GM19324 (cell line): ENCODE measurements at regions not wholly inside any gene's neighbourhood (a gene's known extent, or its start where the extent isn't known, plus 50 kb on each side); places are given as distances from the start of the nearest gene placed in this dataset.
"Not testable (repeated sequence)": the region's sequence is repeated elsewhere in the genome, so short reads cannot be mapped to it uniquely, and the experiment has no call there.

Experiments
- ATAC-seq: cut with Tn5 transposase; IDR thresholded peaks from one replicate; pipeline ENCODE4 v1.9.1; 2021; ENCODE audit warnings: mild to moderate bottlenecking, moderate library complexity; ENCODE audit not compliant: unreplicated experiment, low FRiP score

DNA sequence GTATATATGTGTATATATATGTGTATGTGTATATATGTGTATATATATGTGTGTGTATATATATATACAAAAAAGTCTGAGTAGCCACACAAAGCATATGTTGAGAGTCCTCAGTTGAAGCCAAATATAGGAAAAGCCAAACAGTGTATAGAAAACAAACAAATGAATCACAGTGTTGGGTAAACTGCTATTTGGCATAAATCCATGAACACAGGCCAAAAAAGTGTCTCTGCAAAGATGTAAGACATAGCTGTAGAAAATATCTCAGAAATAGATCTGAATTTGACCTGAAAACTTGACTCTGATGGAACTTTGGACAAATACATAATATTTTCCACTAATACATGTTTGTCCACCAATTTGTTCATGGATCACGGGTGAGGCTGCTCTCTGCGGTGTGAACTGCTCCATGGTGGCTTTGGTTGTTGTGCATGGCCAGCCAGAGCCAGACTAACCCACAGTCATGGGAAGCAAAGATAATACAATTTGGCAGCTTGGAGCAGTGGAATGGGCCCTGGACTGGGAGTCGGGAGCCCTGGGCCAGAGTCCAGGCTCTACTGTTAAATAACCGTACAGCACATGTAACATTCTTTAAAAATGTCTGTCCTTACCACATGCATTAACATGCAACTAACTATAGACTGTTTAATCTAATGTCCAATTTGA, 76.9 kb upstream of the EED start:
- ATAC-seq, result no peak

DNA sequence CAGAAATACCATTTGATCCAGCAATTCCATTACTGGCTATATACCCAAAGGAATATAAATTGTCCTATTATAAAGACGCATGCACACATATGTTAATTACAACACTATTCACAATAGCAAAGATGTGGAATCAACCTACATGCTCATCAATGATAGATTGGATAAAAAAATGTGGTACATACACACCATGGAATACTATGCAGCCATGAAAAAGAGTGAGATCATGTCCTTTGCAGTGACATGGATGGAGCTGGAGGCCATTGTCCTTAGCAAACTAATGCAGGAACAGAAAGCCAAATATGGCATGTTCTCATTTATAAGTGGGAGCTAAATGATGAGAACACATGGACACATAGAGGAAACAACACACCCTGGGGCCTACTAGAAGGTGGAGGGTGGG, 78.3 kb upstream of the EED start:
- ATAC-seq, result not testable (repeated sequence)

DNA sequence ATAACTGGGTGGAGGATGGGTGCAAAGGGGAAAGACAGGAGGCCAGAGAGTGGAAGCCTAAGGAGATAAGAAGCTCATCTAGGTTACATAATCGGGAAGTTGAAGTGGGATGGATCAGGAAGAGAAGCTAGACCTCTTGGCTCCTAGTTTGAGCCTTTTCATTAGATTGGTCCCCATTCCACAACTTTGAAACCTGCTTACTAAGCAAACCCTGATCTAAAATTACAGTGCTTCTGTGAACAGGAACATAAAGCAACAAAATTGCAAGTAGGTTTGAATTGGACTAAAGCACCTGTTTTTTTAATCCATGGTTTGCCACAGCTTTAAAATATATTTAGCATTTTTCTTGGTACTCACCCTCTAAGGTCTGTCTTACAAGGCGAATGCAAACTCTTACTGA, 80.4 kb upstream of the EED start:
- no peak for ATAC-seq

DNA sequence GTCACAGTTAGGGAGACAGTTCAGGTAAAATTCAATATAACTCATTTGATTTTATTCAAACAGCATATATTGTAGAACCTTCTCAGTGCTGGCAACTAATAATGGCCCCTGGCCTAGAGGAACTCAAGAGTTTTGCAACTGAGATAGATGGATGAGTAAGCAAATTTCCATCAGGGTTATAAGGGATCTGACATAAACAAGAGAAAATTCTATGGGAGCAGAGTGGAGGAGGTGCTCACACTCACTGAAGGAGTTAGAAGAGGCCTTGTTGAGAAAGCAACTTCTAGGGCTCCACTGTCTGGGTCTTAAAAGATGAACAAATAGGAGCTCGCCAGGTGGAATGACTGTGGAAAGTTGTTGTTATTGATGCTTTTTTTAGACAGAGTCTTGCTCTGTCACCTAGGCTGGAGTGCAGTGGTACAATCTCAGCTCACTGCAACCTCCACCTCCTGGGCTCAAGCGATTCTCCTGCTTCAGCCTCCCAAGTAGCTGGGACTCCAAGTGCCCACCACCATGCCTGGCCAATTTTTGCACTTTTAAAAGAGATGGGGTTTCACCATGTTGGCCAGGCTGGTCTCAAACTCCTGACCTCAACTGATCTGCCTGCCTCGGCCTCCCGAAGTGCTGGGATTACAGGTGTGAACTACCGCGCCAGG, 81.2 kb upstream of the EED start:
- not testable (repeated sequence) for ATAC-seq

DNA sequence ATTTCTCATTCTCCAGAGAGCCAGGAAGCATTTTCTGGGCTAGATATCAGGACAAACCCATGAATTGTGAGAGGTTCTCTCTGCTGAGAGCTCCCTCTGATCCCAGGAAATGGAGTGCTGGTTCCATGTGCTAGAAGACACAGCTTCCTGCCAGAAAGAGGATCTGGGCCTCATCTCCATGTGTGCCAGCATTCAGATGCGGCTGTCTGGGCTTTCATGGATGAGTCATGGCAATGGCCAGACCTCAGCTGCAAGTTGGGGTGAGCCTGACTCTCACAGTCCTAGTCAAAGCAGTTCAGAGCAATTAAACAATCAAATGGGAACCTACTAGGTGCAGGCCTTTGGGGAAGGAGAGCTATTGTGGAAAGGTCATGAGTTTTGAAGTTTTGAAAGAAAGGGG, 82.3 kb upstream of the EED start:
- ATAC-seq, result no peak

DNA sequence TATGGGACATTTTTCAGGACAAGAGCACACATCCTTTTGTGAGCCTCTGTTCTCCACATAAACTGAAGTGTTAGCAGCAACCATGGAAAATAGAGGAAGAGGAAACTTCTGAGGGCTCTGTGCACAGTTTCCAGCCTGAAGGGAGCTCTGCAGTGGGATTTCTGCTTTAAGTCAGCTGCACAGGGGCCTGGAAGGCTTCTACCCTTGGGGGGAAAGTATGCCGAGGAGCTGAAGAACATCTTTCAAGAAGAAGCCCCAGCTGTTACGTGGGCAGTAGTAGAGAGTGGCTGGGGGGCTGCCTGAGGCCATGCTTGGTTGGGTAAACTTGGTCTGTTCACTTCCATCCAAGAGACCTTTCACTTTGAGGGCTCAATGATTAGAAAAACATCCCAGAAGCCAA, 82.7 kb upstream of the EED start:
- ATAC-seq, result no peak

DNA sequence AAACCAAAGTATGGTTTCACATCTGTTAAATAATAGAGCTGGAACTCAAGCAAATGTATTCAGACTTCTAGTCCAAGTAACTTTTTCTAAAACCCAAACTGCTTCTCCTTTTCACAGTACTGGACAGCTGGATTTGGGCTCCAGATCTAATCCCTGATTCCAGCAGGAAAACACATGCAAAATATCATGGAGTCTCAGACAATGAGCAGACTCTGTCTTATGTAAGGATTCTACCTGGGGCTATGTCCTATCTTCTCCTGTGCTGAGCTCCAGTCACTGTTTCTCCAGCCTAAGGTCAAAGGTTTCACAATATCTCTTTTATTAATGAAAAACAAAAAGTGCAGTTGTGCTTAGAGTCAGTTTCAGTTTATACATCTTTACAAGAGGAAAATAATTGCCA, 83.2 kb upstream of the EED start:
- no peak for ATAC-seq

DNA sequence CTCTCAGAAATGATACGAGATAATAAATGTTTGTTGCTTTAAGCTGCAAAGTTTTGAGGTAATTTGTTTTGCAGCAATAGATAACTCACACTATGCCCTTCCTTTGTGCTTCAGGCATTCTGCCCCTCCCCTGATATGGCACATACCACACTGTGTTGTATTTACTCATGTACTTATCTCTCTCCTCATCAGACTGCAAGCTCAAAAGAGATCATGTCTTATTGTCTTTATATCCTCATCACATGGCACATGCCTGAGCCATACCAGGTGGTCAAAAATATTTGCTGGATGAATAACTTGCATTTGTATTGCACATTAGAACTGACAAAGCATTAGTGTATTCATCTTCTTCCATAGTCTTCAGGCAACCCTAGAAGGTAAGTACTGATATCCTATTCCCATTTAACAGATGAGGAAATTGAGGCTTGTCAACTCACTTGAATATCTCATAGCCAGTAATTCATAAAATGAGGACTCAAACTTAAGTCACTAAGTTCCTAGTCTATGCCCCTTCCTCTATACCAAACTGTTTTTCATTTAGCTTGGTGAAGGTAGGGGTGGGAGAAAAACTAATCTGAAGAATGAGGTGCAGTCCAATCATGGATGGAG, 83.9 kb upstream of the EED start:
- ATAC-seq, result no peak

DNA sequence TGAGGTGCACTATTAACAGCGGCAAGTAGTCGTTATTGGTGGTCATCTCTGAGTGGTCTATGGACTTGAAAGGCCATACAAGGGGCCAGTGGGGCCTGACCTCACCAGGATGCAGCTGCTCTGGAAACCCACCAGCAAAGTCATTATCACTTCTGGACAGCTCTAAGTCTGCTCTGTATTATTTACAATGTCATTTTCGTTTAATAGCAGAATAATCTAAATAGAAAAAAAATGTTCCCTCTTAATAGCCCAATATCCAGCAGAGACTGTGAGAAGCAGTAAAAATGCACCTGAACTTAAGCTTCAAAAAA, 85.0 kb upstream of the EED start:
- no peak for ATAC-seq

DNA sequence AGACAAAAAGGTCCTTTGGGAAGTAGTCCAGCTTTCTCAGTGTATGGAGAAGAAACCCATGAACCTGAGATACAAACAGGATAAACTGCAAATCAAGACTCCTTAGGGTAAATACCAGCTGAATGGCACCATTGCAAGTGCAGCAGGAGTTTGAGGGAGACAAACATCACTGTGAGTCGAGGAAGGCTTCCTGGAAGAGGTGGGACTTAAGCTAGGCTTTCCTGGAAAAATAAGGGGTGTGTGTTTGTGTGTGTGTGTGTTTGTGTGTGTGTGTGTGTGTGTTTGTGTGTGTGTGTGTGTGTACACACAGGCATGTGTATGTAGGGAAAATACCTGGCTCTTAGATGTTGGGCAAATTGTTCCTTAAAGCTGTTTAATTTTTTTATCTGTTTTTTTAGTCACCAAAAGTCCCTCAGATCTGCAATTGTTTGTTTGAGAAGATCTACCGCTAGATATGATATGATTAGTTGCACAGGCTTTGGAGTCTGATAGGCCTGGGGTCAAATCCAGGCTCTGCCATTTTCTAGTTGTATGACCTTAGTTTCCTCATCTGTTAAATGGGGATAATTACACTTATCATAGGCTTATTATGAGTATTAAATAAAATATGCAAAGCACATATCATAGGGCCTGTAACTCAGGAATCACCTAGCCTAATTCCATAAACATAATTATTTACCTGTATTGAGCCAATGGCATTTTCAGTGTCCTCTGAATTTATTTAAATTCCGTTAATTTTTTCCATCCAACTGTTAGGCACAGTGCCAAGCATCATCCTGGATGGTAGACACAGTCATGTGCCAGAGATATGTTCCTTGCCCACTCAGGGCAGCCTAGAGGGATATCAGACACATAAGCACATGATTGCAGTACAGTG, 85.6 kb upstream of the EED start:
- ATAC-seq, result no peak

DNA sequence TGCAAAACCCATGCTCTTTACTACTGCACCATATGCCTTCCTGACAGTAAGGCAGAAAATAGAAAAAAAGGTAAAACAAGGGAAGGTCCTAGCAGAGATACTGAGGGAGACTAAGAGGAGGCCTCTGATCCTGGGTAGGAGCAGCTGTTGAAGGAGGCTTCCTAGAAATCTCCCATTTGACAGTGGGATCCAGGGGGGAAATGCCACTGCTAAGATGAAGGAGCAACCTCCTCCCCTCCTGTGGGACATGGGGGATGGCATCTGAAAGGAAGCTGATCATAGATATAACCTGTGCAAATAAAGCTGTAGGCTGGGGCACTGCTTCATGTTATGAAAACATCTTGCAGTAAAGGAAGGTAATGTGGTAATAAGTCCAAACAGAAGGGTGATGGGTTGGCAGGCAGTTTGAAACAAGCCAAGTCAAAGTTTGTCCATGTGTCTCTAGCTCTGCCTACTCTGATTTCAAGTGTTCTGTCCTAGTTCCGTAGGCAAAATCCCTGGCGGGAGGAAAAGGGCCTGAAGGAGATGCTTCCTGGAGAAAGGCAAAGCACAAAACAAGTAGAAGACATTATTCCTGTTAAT, 86.7 kb upstream of the EED start:
- ATAC-seq, result no peak

DNA sequence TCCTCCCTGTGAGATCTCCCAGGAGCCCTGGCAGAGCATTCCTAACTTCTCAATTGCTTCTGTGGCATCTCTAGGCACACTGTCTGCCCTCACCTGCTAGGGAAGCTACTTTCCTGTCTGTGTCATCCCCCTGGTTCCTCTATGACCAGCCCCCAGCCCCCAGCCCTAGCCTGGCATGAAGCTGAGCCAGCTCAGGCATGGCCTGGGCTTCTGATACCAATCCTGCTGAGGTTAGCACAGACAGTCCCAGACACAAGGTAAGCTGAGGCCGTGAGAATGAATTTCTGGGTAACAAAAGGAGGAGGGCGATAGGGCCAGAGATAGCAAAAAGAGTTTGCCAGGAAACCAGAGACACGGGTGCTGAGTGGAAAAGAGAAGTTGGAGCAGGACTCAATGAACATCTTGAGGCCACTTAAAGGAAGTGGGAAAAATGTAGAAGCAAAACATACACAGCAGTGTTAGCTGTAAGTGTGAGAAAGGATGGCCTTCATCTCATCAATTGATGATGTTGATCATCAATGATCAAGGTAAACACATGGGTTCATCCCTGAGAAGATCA, 87.6 kb upstream of the PICALM start:
- ATAC-seq, result no peak

DNA sequence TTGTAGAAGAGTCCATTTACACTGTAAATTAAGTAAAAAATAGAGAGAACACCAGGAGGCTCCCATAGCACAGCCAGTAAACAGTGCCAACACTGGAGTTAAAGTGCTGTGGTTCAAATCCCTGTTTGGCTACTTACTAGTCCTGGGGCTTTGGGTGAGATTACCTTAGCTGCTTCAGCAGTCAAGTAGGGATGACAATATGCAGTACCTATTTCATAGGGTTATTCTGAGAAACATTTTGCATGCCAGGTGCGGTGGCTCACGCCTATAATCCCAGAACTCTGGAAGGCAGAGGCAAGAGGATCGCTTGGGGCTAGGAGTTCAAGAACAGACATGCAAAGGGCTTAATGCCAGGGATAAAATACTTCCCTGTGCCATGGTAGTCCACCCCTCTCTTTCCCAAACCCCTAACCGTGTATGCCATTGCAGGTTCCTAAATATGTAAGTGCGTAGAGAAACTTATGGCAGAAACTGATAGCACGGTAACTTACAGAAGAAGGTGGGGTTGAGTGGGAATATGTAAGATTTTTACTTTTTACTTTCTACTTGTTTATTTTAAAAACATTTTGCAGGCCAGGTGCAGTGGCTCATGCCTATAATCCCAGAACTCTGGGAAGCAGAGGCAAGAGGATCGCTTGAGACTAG, 86.4 kb upstream of the PICALM start:
- no peak for ATAC-seq

DNA sequence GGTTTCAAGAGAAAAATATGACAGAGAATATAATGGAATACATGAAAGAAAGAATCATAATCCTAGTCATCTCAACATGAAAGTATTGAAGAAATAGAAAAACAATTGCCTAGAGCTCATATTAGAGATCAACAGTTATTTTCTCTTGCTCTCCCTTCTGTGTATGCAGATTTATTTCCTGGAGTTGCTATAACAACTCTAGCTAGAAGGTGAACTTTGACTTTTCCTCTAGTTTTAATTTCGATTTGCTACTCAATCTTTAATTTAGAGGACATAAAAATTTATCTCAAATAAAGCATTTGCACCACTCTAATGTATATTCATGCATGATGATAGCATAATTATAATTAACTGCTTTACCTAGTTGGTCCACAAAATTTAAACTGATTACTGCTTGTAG, 84.6 kb upstream of the PICALM start:
- no peak for ATAC-seq

DNA sequence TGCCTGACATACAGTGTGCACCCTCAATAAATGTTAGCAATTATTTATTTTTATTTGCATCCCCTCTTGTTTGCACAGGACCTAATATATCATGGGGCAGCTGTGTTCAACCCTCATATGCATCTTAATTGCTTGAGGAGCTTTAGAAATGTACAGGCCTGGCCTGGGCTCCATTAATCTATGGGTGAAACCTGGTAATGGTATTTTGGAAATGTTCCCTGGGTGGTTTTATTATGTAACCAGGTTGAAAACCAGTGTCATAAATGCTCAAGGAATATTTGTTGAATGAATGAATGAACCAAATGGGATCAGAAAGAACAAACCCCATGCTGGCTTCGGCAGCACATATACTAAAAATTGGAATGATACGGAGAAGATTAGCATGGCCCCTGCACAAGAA, 84.0 kb upstream of the PICALM start:
- ATAC-seq, result no peak

DNA sequence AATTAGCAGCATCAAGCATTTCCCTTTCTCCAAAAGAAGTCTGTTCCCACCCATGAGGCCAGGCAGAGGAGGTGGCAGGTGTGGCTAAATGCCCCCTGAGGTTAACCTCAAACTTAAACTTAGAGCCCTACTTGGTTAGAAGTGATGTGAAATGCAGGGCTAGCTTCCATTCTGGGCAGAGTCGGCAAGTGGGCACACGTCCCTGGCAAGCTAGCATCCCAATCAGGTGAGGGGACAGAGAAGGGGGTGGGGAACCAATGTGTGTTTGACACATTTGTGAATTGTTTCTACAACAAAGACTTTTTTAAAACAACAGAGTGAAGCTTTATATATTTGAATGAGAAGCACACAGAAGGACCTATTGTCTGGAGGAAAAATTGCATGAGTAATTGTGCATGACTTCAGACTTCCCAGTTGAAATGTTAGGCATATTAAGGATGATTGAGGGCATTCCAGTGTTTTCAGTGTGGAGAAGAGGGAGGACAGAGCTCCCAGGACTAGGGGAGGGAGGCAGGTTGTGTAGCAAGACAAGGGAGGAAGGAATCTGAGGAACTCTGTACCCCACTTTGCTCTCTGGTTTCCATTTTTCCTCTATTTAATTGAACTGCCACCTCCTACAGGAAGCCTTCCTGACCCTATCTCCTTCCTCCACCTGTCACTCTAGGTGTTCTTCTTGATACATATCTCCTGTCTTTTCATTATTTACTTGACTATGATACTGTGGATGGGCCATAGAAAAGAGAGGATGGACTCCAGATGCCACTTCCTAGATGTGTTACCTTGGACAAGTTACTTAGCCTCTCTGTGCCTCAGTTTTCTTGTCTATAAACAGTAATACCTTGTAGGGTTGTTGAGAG, 83.3 kb upstream of the PICALM start:
- ATAC-seq, result no peak

DNA sequence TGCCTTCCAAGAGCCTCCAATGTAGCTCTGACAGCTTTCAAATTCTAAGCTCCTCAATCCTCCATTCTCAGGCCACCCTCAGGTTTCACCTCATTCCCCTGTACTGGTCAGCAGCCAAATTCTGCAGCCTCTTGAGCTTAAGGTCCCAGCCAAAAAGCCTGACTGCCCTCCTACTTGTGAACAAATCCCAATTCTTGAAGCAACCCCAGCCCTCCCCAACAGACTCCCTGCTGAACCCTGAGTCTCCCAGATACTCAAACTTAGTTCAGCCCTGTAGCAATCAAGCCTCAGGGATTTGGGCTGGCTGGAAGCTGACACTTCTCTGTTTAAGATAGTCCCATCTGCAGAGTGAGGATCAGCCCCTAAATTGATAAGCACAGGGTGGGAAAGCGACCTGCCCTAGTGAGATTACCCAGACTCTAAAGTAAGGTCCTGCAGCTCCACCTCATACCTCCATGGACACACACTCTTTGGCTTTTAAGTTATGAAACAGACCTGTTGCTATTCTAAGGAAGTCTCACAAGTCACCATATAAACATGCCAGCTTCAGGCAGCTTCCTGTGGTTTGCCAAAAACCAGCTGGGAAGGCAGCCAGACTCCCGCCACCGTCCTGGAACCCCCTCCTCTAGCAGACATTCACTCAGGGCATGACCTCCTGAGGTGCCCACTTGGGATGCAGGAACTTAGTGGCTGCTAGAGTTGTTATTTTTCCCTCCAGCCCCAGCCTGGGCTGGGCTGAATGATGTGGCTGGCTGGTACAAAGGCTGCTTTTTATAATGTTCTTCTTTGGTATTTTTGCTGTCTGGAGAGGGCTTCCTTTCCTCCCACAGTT, 82.5 kb upstream of the PICALM start:
- ATAC-seq, result no peak

DNA sequence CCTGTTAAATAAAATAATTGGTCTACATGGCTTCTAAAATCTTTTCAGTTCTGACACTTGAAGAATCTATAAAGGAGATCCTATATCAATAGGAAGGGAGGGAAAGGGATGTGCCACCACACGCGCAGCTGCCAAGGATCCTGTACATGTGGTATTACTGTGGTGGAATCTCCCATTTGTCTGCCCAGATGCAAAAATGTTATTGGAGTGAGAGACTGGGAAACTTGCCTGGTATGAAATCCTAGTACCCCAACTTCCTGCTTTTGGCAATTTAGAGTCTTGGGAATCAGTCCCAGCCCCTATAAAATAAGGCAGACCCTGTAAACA, 81.9 kb upstream of the PICALM start:
- ATAC-seq, result no peak

DNA sequence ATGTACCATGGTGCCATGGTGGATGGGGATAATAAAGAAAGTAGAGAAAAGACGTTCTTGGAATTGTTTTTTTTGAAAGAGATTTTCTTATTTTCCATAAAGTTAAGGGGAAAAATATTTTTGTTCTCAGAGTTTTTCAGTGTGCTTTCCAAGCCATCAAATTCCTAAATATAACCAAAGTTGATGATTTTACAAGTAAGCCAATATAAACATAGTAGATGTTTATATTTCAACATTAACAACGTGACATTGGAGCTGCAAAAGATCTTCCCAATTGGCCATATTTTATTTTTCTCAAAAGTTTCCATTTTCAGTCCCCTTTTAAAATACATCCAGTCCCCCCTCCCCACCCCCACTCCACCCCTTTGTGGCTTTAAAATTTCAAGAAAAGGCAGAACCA, 80.9 kb upstream of the PICALM start:
- no peak for ATAC-seq
